Loucy (cell line): ENCODE measurements at regions not wholly inside any gene's neighbourhood (a gene's known extent, or its start where the extent isn't known, plus 50 kb on each side); places are given as distances from the start of the nearest gene placed in this dataset.

Source experiments
- H2AFZ ChIP-seq: fragments of 200-600 bp; sonication (generic); 2 replicates; pipeline ENCODE4 v1.6.0; 2016; ENCODE audit warnings: antibody characterized with exemption, mild to moderate bottlenecking, low read length, moderate library complexity
- H3F3A ChIP-seq: fragments of 200-600 bp; 2 replicates; pipeline ENCODE4 v1.6.0; 2016; ENCODE audit warnings: antibody characterized with exemption, low read depth, mild to moderate bottlenecking
- H3K27me3 ChIP-seq: fragments of 200-600 bp; sonication (generic); 2 replicates; pipeline ENCODE4 v1.6.1; 2014; ENCODE audit warnings: low read length, mild to moderate bottlenecking; ENCODE audit not compliant: insufficient read depth, poor library complexity, severe bottlenecking
- H3K36me3 ChIP-seq: fragments of 200-600 bp; sonication (generic); 2 replicates; pipeline ENCODE4 v1.6.1; 2016; ENCODE audit warnings: low read length; ENCODE audit not compliant: insufficient read depth
- H3K4me1 ChIP-seq: fragments of 200-600 bp; sonication (generic); 2 replicates; pipeline ENCODE4 v1.5.1; 2014; ENCODE audit warnings: low read length, mild to moderate bottlenecking; ENCODE audit not compliant: insufficient read depth, poor library complexity, severe bottlenecking
- H3K4me2 ChIP-seq: fragments of 200-600 bp; sonication (generic); 2 replicates; pipeline ENCODE4 v1.6.0; 2014; ENCODE audit warnings: antibody characterized with exemption, low read length, low read depth, mild to moderate bottlenecking; ENCODE audit not compliant: poor library complexity, severe bottlenecking
- H3K4me3 ChIP-seq: fragments of 200-600 bp; sonication (generic); 2 replicates; pipeline ENCODE4 v1.5.1; 2014; ENCODE audit warnings: low read length, mild to moderate bottlenecking, mixed read lengths; ENCODE audit not compliant: poor library complexity, severe bottlenecking
- H3K79me2 ChIP-seq: fragments of 200-600 bp; sonication (generic); 2 replicates; pipeline ENCODE4 v1.6.1; 2014; ENCODE audit warnings: low read length; ENCODE audit not compliant: insufficient read depth
- H3K9ac ChIP-seq: fragments of 200-600 bp; sonication (generic); 2 replicates; pipeline ENCODE4 v1.6.0; 2014; ENCODE audit warnings: mild to moderate bottlenecking, low read depth, low read length, moderate library complexity; ENCODE audit not compliant: poor library complexity, severe bottlenecking
- H3K9me2 ChIP-seq: fragments of 200-600 bp; sonication (generic); replicated peaks from 2 replicates; pipeline ENCODE4 v1.6.1; 2016; ENCODE audit warnings: low read depth, low read length, mixed read lengths
- H3K9me3 ChIP-seq: fragments of 200-600 bp; sonication (generic); 2 replicates; pipeline ENCODE4 v1.6.1; 2014; ENCODE audit warnings: mild to moderate bottlenecking, antibody characterized with exemption, low read length, low read depth; ENCODE audit not compliant: insufficient read depth
- H4K20me1 ChIP-seq: fragments of 200-600 bp; sonication (generic); 2 replicates; pipeline ENCODE4 v1.6.0; 2014; ENCODE audit warnings: antibody characterized with exemption, low read length, mild to moderate bottlenecking; ENCODE audit not compliant: insufficient read depth, poor library complexity, severe bottlenecking
- EZH2phosphoT487 ChIP-seq: fragments of 200-600 bp; IDR thresholded peaks from 2 replicates; pipeline ENCODE4 v1.6.1; 2018; ENCODE audit warnings: antibody characterized with exemption, mild to moderate bottlenecking, moderate library complexity, borderline replicate concordance
- TF ChIP-seq, protein P1 (sequence below): fragments of 200-600 bp; sonication (generic); conservative IDR thresholded peaks from 2 replicates; pipeline ENCODE4 v1.5.1; 2014; ENCODE audit warnings: mild to moderate bottlenecking, antibody characterized with exemption, low read length

GRCh38 chr3:35486295-35486694, 153.0 kb upstream of the ARPP21 start:
- H3K27me3 ChIP-seq: no peaks in the 10 kb centered on the region
- H3K79me2 ChIP-seq: no peaks in the 10 kb centered on the region
- no peaks in the 10 kb centered on the region for H3F3A ChIP-seq
- TF ChIP-seq, protein P1, sequence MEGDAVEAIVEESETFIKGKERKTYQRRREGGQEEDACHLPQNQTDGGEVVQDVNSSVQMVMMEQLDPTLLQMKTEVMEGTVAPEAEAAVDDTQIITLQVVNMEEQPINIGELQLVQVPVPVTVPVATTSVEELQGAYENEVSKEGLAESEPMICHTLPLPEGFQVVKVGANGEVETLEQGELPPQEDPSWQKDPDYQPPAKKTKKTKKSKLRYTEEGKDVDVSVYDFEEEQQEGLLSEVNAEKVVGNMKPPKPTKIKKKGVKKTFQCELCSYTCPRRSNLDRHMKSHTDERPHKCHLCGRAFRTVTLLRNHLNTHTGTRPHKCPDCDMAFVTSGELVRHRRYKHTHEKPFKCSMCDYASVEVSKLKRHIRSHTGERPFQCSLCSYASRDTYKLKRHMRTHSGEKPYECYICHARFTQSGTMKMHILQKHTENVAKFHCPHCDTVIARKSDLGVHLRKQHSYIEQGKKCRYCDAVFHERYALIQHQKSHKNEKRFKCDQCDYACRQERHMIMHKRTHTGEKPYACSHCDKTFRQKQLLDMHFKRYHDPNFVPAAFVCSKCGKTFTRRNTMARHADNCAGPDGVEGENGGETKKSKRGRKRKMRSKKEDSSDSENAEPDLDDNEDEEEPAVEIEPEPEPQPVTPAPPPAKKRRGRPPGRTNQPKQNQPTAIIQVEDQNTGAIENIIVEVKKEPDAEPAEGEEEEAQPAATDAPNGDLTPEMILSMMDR: no peak
- no peak for TF ChIP-seq EZH2phosphoT487
- H4K20me1 ChIP-seq: no peaks in the 10 kb centered on the region
- H2AFZ ChIP-seq: no peak overlapping the region
- H3K4me2 ChIP-seq: no peak overlapping the region
- no peaks in the 10 kb centered on the region for H3K36me3 ChIP-seq
- no peaks in the 10 kb centered on the region for H3K9me2 ChIP-seq
- H3K9ac ChIP-seq: no peak overlapping the region
- H3K9me3 ChIP-seq: no peaks in the 10 kb centered on the region
- no peak overlapping the region for H3K4me3 ChIP-seq
- H3K4me1 ChIP-seq: no peaks in the 10 kb centered on the region

DNA sequence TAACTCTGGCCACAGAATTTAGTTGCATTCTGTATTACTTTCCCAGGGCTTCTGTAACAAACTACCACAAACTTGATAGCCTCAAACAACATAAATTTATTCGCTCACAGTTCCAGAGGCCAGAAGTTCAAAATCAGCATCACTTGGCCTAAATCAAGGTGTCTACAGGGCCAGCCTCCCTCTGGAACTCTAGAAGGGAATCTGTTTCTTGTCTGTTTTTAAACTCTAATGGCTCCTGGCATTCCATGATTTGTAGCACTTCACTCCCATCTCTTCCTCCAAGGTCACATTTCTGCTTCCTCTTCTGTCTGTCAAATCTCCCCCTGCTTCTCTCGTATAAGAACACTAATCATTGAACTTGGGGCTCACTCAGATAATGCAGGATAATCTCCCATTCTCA, 151.9 kb upstream of the ARPP21 start:
- no peaks in the 10 kb centered on the region for H3K27me3 ChIP-seq
- H3K36me3 ChIP-seq: no peaks in the 10 kb centered on the region
- H4K20me1 ChIP-seq: no peaks in the 10 kb centered on the region
- no peak overlapping the region for H3K4me3 ChIP-seq
- H2AFZ ChIP-seq: no peak overlapping the region; the same call in 1 of the 2 replicates
- H3K79me2 ChIP-seq: no peaks in the 10 kb centered on the region
- TF ChIP-seq EZH2phosphoT487: no peak
- TF ChIP-seq, protein P1: no peak
- no peaks in the 10 kb centered on the region for H3K9me2 ChIP-seq
- no peaks in the 10 kb centered on the region for H3K4me1 ChIP-seq
- H3K9me3 ChIP-seq: no peaks in the 10 kb centered on the region
- H3K4me2 ChIP-seq: no peak overlapping the region
- H3K9ac ChIP-seq: no peak overlapping the region
- no peaks in the 10 kb centered on the region for H3F3A ChIP-seq

- TF ChIP-seq, protein P1: no peak
- TF ChIP-seq EZH2phosphoT487: no peak
- H3K9me2 ChIP-seq: no peaks in the 10 kb centered on the region
- H3K4me3 ChIP-seq: no peak overlapping the region
- no peaks in the 10 kb centered on the region for H3F3A ChIP-seq
- no peak overlapping the region for H3K9ac ChIP-seq
- H3K79me2 ChIP-seq: no peaks in the 10 kb centered on the region
- no peaks in the 10 kb centered on the region for H3K36me3 ChIP-seq
- H3K4me1 ChIP-seq: no peaks in the 10 kb centered on the region
- H4K20me1 ChIP-seq: no peaks in the 10 kb centered on the region
- H3K4me2 ChIP-seq: no peak overlapping the region
- H2AFZ ChIP-seq: no peak overlapping the region
- no peaks in the 10 kb centered on the region for H3K9me3 ChIP-seq
- H3K27me3 ChIP-seq: no peaks in the 10 kb centered on the region
These were observed 150.8 kb upstream of the ARPP21 start for GRCh38 chr3:35488526-35488925.
